ENCODE measurements at regions not wholly inside any gene's neighbourhood (a gene's known extent, or its start where the extent isn't known, plus 50 kb on each side); places are given as distances from the start of the nearest gene placed in this dataset.

- Histone ChIP-seq H3K36me3 (ENCODE audit: control insufficient read depth, insufficient read depth, low read length) (no peaks in the 10 kb centered on the region), H3K27me3 (replicated peaks; ENCODE audit: control insufficient read depth, insufficient read depth, low read length) (no peaks in the 10 kb centered on the region), H3K4me3 (replicated peaks; ENCODE audit: low read depth, low read length) (no peak overlapping the region)
- TF ChIP-seq CTCF (IDR thresholded peaks at IDR 0.05; ENCODE audit: insufficient read depth, low read length, poor library complexity, severe bottlenecking): no peak
- DNase-seq (ENCODE audit: extremely low read depth, insufficient read length): no peak
Measured at GRCh38 chr5:71825992-71826391, 106.9 kb downstream of the CARTPT start.

GRCh38 chr5:71828291-71829040 is 109.4 kb downstream of the CARTPT start:
- no peak for TF ChIP-seq CTCF (IDR thresholded peaks at IDR 0.05; ENCODE audit: insufficient read depth, low read length, poor library complexity, severe bottlenecking)
- no peak overlapping the region for H3K4me3 ChIP-seq (replicated peaks; ENCODE audit: low read depth, low read length)
- no peaks in the 10 kb centered on the region for H3K36me3 ChIP-seq (ENCODE audit: control insufficient read depth, insufficient read depth, low read length)
- H3K27me3 ChIP-seq (replicated peaks; ENCODE audit: control insufficient read depth, insufficient read depth, low read length): no peaks in the 10 kb centered on the region
- DNase-seq (ENCODE audit: extremely low read depth, insufficient read length): no peak

GRCh38 chr5:71829206-71829605 is 110.1 kb downstream of the CARTPT start:
- no peak for TF ChIP-seq CTCF (IDR thresholded peaks at IDR 0.05; ENCODE audit: insufficient read depth, low read length, poor library complexity, severe bottlenecking)
- no peaks in the 10 kb centered on the region for H3K27me3 ChIP-seq (replicated peaks; ENCODE audit: control insufficient read depth, insufficient read depth, low read length)
- H3K36me3 ChIP-seq (ENCODE audit: control insufficient read depth, insufficient read depth, low read length): no peaks in the 10 kb centered on the region
- no peak for DNase-seq (ENCODE audit: extremely low read depth, insufficient read length)
- H3K4me3 ChIP-seq (replicated peaks; ENCODE audit: low read depth, low read length): no peak overlapping the region

- H3K4me3 ChIP-seq (replicated peaks; ENCODE audit: low read depth, low read length): no peak overlapping the region
- TF ChIP-seq CTCF (IDR thresholded peaks at IDR 0.05; ENCODE audit: insufficient read depth, low read length, poor library complexity, severe bottlenecking): no peak
- no peaks in the 10 kb centered on the region for H3K36me3 ChIP-seq (ENCODE audit: control insufficient read depth, insufficient read depth, low read length)
- no peak for DNase-seq (ENCODE audit: extremely low read depth, insufficient read length)
- no peaks in the 10 kb centered on the region for H3K27me3 ChIP-seq (replicated peaks; ENCODE audit: control insufficient read depth, insufficient read depth, low read length)
Measured at GRCh38 chr5:71830681-71831539, 111.8 kb downstream of the CARTPT start.

- Histone ChIP-seq H3K36me3 (ENCODE audit: control insufficient read depth, insufficient read depth, low read length) (no peaks in the 10 kb centered on the region), H3K4me3 (replicated peaks; ENCODE audit: low read depth, low read length) (no peak overlapping the region), H3K27me3 (replicated peaks; ENCODE audit: control insufficient read depth, insufficient read depth, low read length) (no peaks in the 10 kb centered on the region)
- no peak for TF ChIP-seq CTCF (IDR thresholded peaks at IDR 0.05; ENCODE audit: insufficient read depth, low read length, poor library complexity, severe bottlenecking)
- DNase-seq (ENCODE audit: extremely low read depth, insufficient read length): no peak
Measured at GRCh38 chr5:71832812-71833715, 114.0 kb downstream of the CARTPT start.

Measured in GM06990 (cell line).